Ishikawa (cell line): ENCODE measurements at regions not wholly inside any gene's neighbourhood (a gene's known extent, or its start where the extent isn't known, plus 50 kb on each side); places are given as distances from the start of the nearest gene placed in this dataset.

Experiments
- CEBPB ChIP-seq: IDR thresholded peaks from 2 replicates; pipeline ENCODE4 v1.6.1; 2012
- CREB1 ChIP-seq: IDR thresholded peaks from 2 replicates; pipeline ENCODE4 v1.6.1; 2012; ENCODE audit warnings: low read depth
- EGR1 ChIP-seq: IDR thresholded peaks from 2 replicates; pipeline ENCODE4 v1.6.1; 2012
- EP300 ChIP-seq: IDR thresholded peaks from 2 replicates; pipeline ENCODE4 v1.6.1; 2012; ENCODE audit warnings: borderline replicate concordance
- FOXM1 ChIP-seq: IDR thresholded peaks from 2 replicates; pipeline ENCODE4 v1.6.1; 2012; ENCODE audit warnings: low read depth, borderline replicate concordance
- NFIC ChIP-seq: IDR thresholded peaks from 2 replicates; pipeline ENCODE4 v1.6.1; 2012
- RAD21 ChIP-seq: IDR thresholded peaks from 2 replicates; pipeline ENCODE4 v1.6.1; 2012; ENCODE audit warnings: low read depth
- TAF1 ChIP-seq: IDR thresholded peaks from 2 replicates; pipeline ENCODE4 v1.6.1; 2012; ENCODE audit warnings: low read depth, mild to moderate bottlenecking
- TCF12 ChIP-seq: IDR thresholded peaks from 2 replicates; pipeline ENCODE4 v1.6.1; 2012; ENCODE audit warnings: low read depth
- TEAD4 ChIP-seq: IDR thresholded peaks from 2 replicates; pipeline ENCODE4 v1.6.1; 2012
- YY1 ChIP-seq: IDR thresholded peaks from 2 replicates; pipeline ENCODE4 v1.6.1; 2012; ENCODE audit warnings: low read depth
- ZBTB7A ChIP-seq: IDR thresholded peaks from 2 replicates; pipeline ENCODE4 v1.6.1; 2012; ENCODE audit warnings: low read depth
- TF ChIP-seq, protein P1 (sequence below): IDR thresholded peaks from 2 replicates; pipeline ENCODE4 v1.6.1; 2012; ENCODE audit warnings: low read depth, mild to moderate bottlenecking
- TF ChIP-seq, protein P2 (sequence below): IDR thresholded peaks from 2 replicates; pipeline ENCODE4 v1.6.1; 2012

GRCh38 chr13:83532809-83533208 lies 349.5 kb downstream of the SLITRK1 start:
- TF ChIP-seq TAF1: no peak
- TF ChIP-seq RAD21: no peak
- no peak for TF ChIP-seq CEBPB
- TF ChIP-seq TCF12: no peak
- TF ChIP-seq, protein P1, sequence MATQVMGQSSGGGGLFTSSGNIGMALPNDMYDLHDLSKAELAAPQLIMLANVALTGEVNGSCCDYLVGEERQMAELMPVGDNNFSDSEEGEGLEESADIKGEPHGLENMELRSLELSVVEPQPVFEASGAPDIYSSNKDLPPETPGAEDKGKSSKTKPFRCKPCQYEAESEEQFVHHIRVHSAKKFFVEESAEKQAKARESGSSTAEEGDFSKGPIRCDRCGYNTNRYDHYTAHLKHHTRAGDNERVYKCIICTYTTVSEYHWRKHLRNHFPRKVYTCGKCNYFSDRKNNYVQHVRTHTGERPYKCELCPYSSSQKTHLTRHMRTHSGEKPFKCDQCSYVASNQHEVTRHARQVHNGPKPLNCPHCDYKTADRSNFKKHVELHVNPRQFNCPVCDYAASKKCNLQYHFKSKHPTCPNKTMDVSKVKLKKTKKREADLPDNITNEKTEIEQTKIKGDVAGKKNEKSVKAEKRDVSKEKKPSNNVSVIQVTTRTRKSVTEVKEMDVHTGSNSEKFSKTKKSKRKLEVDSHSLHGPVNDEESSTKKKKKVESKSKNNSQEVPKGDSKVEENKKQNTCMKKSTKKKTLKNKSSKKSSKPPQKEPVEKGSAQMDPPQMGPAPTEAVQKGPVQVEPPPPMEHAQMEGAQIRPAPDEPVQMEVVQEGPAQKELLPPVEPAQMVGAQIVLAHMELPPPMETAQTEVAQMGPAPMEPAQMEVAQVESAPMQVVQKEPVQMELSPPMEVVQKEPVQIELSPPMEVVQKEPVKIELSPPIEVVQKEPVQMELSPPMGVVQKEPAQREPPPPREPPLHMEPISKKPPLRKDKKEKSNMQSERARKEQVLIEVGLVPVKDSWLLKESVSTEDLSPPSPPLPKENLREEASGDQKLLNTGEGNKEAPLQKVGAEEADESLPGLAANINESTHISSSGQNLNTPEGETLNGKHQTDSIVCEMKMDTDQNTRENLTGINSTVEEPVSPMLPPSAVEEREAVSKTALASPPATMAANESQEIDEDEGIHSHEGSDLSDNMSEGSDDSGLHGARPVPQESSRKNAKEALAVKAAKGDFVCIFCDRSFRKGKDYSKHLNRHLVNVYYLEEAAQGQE: no peak
- TF ChIP-seq CREB1: no peak
- TF ChIP-seq EP300: no peak
- TF ChIP-seq YY1: no peak
- TF ChIP-seq FOXM1: no peak
- TF ChIP-seq TEAD4: no peak
- TF ChIP-seq NFIC: no peak
- no peak for TF ChIP-seq ZBTB7A
- no peak for TF ChIP-seq EGR1
- TF ChIP-seq, protein P2, sequence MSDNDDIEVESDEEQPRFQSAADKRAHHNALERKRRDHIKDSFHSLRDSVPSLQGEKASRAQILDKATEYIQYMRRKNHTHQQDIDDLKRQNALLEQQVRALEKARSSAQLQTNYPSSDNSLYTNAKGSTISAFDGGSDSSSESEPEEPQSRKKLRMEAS: no peak
